HG03135 (cell line): ENCODE measurements at regions not wholly inside any gene's neighbourhood (a gene's known extent, or its start where the extent isn't known, plus 50 kb on each side); places are given as distances from the start of the nearest gene placed in this dataset.

Experiments
- ATAC-seq: cut with Tn5 transposase; IDR thresholded peaks from one replicate; pipeline ENCODE4 v1.9.1; 2021; ENCODE audit warnings: mild to moderate bottlenecking, moderate library complexity; ENCODE audit not compliant: unreplicated experiment

DNA sequence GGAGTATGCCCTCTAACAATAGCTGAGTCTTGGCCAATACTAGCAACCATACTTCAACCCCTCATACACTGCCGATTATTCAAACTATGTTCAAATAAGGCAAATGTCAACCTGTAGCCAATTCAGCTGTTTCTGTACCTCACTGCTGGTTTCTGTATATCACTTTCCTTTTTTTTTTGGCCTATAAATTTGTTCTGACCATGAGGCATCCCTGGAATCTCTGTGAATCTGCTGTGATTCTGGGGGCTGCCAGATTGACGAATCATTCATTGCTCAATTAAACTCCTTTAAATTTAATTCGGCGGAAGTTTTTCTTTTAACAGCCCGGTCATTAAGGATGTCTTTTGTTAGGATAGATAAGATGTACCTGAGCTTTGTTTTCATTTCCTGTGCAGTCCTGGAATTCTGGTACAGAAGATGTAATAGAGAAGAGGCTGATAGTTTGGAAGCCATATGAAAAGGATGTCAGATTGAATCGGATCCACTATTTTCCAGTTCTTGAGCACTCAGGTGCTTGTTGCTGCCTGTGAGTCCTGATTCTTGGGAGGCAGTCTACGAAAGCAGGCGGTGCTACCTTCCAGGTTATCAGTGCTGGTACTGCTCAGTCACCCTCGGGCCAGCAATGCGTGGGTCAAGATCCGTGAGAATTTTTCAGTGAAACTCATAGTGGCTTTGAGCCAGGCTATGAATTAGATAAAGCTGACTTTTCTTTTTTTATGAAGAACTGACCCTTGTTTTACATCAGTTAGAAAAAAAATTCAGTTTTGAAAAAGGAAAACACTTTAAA is 106.2 kb upstream of the TUT7 start:
- no peak for ATAC-seq

GRCh38 chr9:86459599-86460155 is 105.5 kb upstream of the TUT7 start:
- ATAC-seq = no peak

DNA sequence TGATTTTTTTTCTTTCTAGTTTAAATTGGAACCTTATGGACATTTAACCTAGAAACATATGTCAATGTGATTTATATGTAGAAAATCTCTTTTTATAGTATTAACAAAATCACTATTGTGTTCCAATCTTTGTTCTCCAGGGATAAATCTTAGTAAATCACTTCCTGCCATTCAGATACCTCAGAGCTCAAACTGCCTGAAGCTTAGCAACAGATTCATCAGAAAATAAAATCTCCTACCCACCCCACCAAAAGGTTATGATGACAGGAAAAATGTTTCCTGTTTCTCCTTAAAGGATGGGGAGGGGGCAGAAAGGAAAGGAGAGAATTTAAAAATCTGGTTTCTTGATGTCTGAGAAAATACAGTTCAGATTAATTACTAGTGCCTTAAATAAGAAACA is 105.0 kb upstream of the TUT7 start:
- ATAC-seq = no peak

GRCh38 chr9:86458191-86458855 is 104.1 kb upstream of the TUT7 start:
- ATAC-seq = no peak

GRCh38 chr9:86456416-86456815 is 102.2 kb upstream of the TUT7 start:
- ATAC-seq = no peak

DNA sequence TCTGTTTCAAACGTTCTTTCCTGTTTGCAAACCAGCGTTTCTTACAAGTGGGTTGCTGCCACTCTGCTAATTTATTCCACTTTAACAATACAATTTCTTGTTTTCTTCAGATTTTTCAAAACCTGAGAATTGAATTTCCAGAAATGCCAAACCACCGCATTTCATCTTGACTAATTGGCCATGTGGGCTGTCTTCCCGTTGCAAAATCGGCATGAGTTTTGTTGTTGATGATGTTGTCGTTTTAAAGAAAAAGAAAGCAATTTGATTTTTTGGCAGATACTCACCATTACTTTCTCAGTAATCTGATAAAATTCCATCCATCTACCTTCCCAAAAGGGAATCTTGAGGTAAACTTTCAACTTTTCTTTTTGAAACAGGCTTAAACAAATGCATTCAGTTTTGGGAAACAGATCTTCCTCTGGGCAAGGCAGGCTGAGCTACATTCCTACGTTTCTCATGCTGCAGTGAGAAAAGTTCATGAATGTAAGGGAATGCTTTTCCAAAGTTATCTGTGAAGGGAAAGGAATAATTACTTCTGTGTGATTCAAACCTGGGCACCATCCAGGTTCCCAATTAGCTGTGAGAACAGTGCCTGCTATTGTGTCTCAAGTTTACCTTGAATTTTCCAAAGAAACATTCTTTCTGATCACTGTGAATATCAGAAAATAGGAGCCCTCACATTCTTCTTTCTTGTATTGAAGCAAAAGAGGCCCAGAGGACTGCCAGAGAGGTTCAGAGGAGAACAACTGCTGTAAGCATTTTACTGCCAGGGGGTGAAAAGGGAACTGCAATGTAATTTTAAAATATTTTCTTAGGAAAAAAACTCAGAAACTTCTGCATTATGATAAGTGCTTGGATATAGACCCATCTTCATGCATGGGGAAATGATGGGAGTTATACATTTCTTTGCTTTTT is 100.7 kb upstream of the TUT7 start:
- no peak for ATAC-seq

- ATAC-seq = no peak
Measured at GRCh38 chr9:86452201-86452828, 98.1 kb upstream of the TUT7 start.

- ATAC-seq = no peak
Measured at GRCh38 chr9:86449246-86449645, 95.0 kb upstream of the TUT7 start.

- no peak for ATAC-seq
Measured at GRCh38 chr9:86445671-86446070, 91.5 kb upstream of the TUT7 start.

DNA sequence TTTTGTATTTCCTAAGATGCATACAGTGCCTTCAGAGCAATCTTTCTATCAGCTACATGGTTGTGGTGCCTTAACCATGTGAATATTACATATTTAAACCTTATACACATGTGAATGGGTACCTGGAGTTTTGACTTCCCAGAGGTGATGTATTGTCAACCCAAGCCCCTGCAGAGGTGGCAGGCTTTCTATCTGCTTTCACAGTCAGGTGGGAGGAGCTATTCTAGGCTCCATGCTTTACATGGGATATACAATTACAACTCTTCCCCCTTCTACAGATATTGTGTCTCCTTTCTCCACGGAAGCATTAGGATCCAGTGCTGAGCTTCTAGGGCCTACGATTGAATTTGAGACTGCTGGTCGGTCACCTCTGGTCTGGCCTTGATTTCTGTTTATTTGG is 89.8 kb upstream of the TUT7 start:
- no peak for ATAC-seq

- ATAC-seq = no peak
Measured at GRCh38 chr9:86434039-86434726, 80.0 kb upstream of the TUT7 start.

- ATAC-seq = no peak
Measured at GRCh38 chr9:86424251-86424891, 70.2 kb upstream of the TUT7 start.

- no peak for ATAC-seq
Measured at GRCh38 chr9:86413971-86414880, 60.0 kb upstream of the TUT7 start.

GRCh38 chr9:86410281-86410680 is 56.1 kb upstream of the TUT7 start:
- no peak for ATAC-seq

DNA sequence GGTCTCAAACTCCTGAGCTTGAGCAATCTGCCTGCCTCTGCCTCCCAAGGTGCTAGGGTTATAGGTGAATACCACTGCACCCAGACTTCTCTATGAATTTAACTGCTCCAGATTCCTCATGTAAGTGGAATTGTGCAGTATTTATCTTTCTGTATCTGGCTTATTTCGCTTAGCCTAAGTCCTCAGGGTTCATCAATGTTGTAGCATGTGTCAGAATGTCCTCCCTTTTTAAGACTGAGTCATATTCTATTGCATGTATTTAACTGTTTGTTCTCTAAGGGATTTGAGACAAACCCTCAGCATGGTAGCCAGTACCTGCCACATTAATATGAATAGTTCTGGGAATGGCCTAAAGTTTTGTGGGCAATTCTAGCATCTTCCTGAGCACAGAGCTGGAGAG is 53.9 kb upstream of the TUT7 start:
- no peak for ATAC-seq

DNA sequence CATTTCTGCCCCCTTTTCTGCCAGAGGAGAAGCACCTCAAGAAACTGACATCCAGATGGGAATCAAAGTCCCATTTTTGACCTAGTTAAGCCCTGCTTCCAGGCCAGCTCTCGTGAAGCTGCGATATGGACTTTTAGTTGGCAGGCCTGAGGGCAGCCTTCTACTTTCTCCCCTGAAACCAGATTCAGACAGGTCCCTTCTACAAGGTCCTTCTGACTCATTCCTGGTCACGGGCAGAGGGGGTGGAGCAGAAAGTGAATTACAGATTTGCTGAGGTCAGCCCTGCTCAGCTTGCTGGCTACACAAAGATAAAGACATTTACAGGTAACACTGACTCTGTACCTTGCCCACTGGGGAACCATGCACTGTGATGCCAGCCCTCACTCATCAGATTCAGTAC is 52.8 kb upstream of the TUT7 start:
- ATAC-seq = no peak

DNA sequence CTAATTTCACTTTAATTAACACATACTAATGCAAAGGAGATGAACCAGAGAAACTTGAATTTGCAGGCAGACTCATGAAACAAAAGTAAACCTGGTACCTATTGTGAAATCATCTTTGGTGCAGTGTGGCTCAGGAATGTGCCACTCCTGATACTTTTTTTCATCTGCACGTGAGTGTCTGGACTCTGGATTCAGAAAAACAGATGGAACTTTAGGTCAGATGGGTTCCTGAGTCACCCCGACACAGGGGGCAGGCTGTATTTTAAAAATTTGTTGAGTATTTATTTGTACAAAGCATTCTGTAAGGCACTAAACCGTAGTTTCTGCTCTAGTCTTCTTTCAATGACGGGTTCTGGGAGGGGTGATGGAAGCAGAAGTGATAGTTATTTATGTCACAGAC is 52.2 kb upstream of the TUT7 start:
- no peak for ATAC-seq

- no peak for ATAC-seq
Measured at GRCh38 chr9:86405926-86406325, 51.7 kb upstream of the TUT7 start.

DNA sequence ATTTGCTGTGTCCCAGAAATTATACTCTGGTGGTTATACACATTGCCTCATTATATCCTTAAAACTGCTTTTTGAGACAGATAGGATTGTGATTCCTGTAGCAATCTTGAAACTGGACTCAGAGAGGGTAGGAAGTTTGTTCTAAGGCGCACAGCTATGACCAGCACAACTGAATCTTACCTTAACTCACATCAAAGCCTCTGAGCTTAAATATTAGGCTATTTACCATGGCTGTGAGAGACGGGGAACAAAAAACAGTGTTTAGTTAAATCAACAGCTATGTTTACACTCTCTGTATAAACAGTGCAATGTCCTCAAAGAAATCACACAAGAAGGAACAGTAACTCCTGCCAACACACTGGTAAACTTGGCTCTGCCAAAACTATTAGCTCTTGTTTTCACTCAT is 50.9 kb upstream of the TUT7 start:
- ATAC-seq = no peak
